GM18498 (cell line): ENCODE measurements at regions not wholly inside any gene's neighbourhood (a gene's known extent, or its start where the extent isn't known, plus 50 kb on each side); places are given as distances from the start of the nearest gene placed in this dataset.

Experiments
- ATAC-seq: cut with Tn5 transposase; IDR thresholded peaks from one replicate; pipeline ENCODE4 v1.9.1; 2021; ENCODE audit warnings: mild to moderate bottlenecking, moderate library complexity; ENCODE audit not compliant: unreplicated experiment

DNA sequence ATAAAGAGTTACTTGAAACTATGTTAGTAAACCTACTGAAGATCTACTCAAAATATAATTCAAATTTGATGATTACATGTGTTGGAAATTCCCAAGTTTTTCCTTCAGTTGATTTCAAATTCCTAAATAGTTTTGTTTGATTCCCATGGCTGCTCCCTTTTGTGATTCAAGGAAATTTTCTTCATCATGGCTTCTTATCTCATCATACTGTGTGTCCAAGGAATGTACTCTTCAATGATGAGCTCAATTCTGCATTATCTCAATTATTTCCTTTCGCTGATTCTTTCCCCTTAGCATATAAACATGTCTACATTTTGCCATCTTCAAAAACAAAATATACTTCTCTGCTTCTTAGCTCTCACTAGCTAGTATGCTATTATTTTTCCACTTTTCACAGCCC lies 460.4 kb upstream of the NAALADL2 start:
- ATAC-seq = no peak

DNA sequence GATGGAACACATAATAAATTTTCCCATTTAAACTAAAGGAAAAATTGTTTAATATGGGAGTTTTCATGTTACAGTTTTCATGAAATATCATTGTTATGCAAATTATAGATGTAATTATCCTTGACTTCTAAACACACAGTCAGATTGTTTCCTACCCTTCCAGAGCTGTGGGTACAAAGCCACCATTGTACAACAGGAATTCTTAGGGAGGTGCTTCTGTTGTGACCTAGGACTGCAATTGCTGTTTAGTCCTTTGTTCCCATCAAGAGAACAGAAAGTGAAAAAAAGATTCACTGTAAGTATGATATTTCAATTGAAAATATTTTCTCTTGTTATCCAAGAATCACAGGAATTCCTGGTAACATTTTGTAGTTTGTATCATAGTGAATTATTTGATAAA lies 455.3 kb upstream of the NAALADL2 start:
- no peak for ATAC-seq

DNA sequence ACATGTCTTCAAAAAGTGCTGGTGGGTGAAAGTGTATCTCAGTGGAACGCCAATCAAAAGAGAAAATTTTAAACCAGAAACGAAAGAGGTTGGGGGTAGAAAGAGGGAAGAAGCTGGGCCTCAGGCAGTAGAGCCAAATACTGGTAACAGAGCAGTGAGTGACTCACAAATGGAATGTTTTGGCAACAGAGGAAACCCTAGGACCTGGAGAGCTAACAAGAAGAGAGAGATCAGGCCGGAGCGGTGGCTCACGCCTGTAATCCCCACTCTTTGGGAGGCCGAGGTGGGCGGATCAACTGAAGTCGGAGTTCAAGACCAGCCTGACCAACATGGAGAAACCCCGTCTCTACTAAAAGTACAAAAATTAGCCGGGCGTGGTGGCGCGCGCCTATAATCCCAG lies 450.8 kb upstream of the NAALADL2 start:
- no peak for ATAC-seq

DNA sequence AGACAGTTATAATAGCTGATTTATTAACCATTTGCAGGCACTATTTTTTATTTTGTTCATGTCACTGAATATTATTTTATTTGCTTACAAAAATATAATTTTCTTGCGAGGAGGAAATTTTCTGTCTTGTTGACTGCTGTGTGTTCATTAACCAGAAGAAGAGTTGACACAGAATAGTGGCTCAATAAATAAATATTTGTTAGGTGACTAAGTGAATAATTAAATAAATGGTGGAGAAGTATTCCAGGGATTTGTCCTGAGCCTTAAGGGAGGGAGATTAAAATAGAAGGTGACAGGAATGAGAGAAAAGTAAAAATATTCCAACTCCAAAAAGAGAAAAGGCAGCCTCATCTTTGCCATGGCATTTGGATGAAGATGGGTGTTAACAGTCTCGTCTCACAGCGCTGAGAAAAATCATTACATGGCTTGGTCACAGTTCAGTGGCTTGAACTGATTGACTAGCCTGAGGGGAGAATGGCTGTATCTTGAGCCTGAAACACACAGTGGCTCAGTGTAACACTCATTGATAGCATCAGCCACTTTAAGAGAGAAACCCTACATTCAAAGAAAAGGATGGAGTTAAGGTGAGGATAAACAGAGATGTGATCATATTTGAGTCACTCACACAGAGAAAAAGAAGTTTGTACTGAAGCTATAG lies 449.9 kb upstream of the NAALADL2 start:
- ATAC-seq = no peak

DNA sequence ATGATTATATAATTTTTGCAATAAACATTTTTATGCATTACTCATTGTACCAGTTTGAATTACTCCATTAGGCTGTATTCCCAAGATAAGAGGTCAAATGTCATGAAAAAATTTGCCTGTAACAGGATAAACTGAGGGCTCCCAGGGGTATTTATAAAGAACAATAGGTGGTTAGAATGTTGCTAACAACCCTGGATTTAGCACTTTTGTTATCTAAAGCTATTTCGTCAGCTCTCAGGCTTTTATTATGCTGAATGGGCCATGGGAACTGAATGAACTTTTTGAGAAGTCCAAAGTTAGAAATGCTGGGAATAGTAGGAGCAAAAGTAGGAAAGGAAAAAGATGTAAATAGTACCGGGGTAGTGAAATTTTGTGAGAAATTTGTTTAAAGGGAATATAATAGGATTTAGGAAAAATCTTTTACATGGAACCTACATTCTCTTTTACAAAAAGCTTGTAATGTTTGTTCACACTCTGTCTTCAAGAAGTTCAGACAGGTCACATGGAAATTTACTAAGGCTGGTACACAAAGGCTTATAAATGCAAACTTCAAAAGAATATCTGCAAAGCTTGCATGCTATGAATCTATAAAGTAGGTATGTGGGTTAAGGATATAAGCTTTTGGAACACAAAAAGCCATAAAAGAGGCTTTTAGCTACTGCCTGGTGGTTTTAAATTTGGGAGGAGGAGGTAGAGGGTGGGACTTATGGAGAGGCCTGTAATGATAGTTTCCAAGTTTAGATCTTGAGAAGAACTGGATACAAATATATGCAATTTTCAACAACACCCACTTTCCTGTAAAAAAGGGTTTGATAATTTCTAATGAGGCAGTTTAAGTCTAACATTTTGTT lies 445.8 kb upstream of the NAALADL2 start:
- no peak for ATAC-seq

DNA sequence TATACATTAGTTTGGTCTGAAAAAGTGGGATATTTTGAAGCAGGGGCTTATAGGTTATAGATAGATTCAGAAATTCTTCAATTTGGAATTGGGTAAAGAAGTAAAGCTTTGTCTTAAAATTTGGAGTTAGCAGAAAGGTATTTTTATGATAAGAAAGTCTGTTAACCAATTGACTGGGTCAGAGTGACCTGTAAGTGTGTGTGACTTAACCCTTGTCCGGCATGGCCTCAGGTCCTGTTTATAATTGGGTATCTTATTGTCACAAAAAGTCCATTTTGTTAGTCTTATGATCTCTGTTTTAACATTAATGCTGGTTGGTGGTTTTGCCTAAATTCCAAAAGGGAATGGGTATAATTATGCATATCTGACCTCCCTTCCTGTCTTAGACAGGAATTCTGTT lies 444.2 kb upstream of the NAALADL2 start:
- no peak for ATAC-seq

DNA sequence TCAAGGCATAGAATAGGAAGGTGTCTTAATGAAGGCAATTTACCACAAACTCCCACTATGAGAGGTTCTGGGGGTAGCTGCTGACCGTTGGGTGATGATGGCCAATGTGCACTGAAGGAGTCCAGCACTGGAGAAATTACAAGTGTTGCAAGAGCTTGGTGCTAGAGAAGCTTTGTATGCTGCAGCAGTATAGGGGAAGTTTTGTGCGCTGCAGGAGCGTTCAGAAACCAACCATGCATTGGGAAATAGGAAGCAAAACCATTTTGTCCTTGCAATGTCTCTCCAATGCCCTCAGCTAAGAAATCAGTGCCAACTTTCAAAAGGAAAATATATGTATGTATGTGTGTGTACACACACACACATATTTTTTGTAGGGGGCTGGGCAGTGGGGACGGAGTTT lies 441.6 kb upstream of the NAALADL2 start:
- no peak for ATAC-seq

DNA sequence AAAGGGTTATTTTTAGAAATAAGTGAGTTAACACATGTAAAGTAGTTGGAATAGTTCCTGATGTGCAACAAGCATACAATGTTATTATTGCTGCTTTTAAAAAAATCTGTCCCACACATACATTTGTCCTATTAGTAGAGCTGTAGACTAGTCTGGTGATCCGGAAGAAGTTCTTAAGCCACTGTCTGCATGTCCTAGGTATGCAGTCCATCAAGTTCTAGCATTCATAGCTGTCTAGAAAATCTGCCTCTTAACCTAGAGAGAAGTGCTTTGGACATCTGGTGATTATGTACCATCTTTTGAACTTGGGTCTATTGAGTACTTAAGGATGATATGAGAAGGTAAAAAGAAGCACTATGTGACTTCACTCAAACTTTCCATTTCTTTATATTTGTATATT lies 439.9 kb upstream of the NAALADL2 start:
- no peak for ATAC-seq

DNA sequence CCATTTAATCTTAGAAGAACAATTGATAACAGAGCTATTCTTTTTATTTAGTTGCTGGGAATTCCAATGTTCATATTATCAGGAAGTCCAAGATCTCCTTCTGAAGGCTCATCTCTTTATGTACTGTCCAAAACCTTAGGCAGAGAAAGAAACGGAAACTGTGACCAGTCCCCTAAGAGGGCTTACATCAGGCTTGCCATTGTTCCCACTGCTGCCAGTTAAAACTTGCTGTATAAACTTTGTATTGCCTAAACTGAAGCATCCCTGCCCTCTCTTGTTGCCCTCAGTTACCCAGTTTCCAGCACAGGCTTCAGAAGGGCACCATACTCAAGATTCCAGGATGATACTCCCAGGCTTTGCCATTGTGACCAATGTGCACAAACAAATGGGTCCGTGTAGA lies 435.2 kb upstream of the NAALADL2 start:
- no peak for ATAC-seq

DNA sequence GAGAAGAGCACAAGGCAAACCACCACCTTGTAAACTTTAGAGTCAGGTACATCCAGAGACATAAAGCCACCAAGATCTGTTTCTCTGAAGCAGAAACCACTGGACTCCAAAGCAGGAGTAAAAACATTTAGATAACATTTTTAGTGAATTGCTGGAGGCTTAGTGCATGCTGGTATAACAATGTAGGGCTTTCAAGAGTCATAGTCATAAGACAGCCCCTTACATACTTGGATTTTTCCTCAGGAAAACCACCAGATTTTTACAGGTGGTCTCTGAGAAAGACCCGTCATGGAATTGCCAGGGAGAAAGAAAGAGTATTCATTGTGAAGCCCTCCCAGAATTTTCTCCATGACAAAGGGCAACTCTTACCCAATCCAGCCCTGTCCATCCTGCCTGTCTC lies 434.5 kb upstream of the NAALADL2 start:
- ATAC-seq = no peak

DNA sequence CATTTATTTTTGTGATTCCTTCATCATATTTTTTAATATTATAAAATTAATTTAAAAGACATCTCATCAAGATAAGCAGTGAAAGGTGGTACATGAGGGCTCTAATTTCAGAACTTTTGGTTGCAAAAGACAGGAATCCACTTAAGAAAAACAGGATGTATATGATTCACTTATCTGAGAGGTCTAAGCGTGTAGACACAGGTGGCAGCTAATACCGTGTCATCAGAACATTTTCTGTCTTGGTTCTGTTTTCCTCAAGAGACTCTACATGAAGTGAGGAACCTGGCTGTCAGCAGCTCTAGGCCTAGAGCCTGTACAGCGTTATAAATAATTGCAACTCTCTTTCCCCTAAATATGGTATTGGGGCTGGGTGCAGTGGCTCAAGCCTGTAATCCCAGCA lies 433.7 kb upstream of the NAALADL2 start:
- no peak for ATAC-seq

DNA sequence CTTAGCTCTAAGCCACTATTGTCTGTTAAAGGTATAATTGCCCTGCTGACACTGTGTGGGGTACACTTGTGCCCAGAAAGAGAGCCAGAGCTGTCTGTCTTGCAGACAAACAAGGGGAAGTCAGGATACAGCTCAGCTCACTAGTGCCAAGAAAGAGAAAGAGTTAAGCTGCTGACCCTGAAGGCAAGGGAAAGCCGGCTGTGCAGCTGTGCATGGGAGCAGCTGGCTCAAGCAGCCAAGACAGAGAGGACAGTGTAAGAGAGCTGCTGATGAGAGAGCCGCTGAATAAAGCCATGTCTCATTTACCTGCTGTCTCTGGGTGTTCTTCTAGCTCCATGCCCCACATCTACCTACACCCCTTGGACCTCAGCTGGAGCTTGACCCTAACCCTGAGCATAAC lies 428.1 kb upstream of the NAALADL2 start:
- no peak for ATAC-seq

DNA sequence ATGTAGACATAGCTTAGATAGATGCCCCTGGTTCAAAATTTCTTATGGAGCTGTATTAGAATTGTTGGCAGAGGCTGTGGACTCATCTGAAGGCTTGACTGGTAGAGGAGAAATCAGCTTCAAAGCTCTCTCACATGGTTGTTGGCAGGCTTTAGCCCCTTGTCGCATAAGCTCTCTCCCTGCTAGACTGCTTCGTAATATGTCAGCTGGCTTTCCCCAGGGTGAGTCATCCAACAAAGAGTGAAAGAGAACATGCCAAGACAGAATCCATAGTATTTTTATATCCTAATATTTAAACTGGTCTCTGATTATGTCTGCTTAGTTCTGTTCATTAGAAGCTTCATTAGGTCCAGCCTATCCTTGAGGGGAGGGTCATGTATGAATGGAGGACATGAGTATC lies 427.4 kb upstream of the NAALADL2 start:
- ATAC-seq = no peak

DNA sequence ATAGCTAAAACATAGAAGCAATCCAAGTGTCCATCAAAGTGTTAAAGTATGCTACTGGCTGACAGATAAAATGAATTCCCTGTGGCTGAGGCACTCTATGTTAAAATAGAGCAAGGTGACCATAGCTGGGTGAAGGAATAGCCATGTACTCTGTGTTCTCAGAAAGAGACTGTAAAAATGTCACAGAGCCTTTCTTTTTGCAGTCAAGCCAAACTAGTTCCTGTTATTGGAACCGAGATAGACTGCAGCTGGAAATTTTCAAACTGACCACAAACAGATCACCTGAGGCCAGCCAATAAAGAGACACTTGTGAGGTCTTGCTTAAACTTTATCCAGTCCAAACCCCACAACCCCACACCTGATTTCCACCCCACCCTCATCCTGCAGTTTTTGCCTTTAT lies 422.8 kb upstream of the NAALADL2 start:
- no peak for ATAC-seq

DNA sequence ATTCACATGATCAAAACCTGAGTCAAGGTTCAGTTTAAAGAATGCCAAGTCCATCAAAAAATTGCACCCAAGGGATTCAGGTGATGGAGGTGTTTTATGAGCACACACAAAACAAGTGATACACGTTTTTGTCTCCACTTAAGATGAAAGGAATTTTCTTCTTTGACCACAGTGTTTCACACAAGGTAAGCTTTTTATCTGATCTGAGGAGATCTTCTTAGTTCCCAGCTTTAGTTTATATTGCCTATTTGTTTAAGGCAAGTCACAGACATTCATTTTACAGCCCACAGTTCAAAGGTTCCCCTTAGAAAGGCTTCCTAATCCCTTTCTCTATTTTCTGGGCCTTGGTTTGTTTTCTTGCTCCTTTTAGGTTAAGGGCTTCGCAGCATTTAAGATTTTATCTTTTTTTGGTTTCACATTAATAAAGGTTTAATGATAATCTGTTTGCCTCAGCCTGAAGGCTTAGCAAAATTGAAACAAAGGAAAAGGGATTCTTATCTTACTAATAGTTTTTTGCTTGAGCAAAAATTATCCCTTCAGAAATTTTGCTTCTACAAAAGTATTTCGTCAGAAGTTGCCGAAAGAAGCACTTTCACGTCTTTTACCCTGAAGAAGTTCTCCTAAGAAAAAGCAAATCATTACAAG lies 420.5 kb upstream of the NAALADL2 start:
- ATAC-seq = no peak

DNA sequence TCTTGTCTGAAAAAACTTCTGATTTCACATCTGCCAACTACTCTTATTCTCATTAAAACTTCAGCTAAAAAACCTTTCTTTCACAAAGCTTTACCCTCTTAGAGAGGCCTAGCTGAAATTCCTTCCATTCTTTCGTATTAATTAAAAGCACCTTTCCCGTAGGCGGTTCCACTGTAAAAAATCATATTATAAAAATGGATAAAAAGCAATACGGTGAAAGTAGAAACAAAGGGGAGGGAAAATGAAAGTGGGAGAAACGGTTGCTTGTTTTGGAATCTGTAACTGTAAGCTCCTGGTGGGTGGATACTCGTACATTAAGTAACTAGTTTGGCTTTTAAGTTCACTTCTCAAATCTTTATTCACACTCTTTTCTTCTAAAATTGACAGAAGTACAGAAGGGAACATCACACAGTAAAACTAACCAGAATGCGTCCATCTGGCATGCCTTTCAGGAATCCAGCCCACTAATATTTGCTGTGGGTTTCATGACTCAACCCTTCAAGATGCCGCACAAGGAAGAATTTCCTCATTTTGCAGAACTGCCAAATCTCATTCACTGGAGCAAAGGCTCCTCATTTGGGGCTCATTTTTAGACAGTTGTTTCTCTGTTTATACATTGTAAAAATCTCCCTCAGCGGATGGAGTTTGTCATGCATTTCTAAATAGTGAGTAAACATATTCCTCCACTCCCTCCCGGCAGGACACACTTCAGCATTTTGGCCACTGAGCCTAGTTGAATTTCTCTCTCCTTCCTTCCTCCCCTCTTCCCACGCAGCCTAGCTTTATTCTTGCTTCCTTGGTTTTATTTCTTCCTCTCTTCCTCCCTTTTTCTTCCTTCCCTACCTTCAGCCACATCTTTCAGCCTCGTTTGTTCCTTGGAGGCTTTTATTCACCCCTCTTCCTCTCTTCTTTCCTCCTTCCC lies 419.5 kb upstream of the NAALADL2 start:
- ATAC-seq = no peak

DNA sequence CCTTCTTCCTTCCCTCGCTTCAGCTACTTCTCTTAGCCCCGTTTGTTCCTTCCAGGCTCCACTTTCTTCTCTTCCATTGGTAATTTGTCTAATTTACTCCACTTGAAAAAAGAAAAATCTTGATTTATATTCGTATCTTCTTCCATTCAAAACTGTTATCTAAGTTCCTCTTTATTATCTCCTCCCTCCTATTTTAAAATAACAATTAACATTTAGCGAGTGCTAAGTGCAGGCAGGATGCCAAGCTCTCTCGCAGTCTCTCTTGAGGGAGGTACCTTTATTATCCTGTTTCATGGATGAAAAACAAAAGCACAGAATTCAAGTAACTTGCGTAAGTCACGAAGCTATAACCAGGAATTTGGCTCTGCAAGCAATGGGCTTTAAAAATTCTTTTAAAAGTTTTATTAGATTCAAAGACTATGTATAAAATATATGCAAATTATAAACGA lies 418.9 kb upstream of the NAALADL2 start:
- no peak for ATAC-seq

DNA sequence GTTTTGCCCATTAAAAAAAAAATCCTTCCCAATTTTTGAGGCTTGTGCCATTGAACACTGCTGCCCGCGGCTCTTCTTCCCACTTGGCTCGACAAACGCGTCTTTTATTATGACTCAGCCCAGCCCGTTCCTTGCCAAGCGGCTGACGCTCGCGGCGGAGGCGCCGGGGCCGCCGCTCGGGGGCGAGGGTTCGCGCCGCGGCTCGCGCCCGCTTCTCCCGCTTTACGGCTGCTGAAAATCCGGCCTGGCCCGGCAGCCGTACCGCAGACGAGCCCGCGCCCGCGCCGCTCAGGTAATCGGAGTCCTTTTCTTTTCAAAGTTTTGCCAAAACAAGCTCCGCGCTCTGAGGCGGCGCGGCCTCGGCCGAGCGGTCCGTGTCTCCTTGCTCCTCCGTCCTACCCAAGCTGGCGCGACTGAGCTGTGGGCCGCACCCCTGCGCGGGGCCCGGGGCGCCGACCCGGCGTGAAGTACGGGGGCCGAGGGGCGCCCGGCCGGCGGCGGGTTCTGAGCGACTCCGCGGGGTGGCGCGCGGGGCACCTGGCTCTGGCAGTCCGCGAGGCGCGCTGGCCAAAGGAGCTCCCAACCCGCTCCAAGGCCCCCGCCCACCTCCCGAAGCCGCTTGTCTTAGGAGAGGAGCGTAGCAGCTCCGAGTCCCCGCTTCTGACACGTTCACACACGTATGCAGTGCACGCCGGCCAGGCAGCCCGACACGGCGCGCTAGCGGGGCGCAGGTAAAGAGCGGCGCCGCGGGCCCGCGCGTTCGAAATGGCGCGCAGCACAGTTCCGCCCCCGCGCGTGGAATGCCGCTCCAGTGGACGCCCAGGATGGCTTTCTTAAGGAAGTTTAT lies 418.2 kb upstream of the NAALADL2 start:
- ATAC-seq = peak; percentile 78

DNA sequence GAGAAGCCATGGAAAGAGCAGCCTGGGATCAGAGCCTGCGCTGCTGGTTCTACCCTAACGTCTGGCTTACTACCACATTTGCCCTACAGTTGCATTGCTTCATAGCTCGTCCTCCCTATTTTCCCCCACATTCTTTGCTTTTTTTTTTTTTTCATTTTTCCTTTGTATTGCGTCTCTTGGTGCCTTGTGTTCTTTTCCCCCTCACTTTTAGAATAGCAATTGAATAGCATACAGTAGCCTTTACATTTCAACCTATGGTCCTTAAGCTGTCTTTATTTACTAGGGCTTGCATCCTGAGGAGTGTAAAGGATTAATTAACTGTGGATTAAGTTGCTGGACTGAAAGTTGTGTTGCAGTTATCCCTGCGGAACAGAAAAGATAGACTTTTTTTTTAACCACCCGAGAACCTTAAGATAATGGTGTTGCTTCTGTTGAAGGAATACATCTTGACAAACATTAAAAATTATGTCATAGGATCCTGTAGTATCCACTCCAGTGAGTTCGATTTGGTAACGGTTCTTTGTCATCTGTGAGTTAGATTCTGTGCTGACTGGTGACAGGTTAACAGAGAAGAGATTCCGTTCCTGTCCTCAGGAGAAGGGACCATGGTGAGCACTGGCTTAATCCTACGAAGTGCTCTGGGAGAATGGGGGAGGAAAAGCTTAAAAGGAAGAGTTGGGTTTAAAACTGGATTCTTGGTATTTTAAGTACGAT lies 417.4 kb upstream of the NAALADL2 start:
- no peak for ATAC-seq
